Endothelial cell of umbilical vein (primary cell): ENCODE measurements at regions not wholly inside any gene's neighbourhood (a gene's known extent, or its start where the extent isn't known, plus 50 kb on each side); places are given as distances from the start of the nearest gene placed in this dataset.

Source experiments
- BruUV-seq: library from RNA; stranded (reverse); fragments of 400-500 nt; replicated peaks from 2 replicates; lab custom pipeline; 2021; lab: Mats Ljungman, UMichigan
- CTCF ChIA-PET: fragments of 300-600, 350-600 bp; sonication (Branson Sonifier 250); formaldehyde crosslinking; loops from one replicate; lab custom pipeline; 2021; ENCODE audit warnings: antibody characterized with exemption, inconsistent platforms; lab: Charles Lee
- POLR2A ChIA-PET: fragments of 300-600, 350-600 bp; sonication (Branson Sonifier 250); formaldehyde crosslinking; loops from one replicate; lab custom pipeline; 2021; ENCODE audit warnings: antibody characterized with exemption, inconsistent platforms; lab: Charles Lee
- DNase-seq: peaks from one replicate; pipeline ENCODE4 v3.0.0-alpha.2; 2011; ENCODE audit warnings: low read depth, low spot score
- FAIRE-seq: peaks from 2 replicates; lab custom pipeline; 2011; peaks lifted over from hg19 to GRCh38; lab: Jason Lieb, UNC
- H2AFZ ChIP-seq: 2 replicates; pipeline ENCODE4 v1.6.0; 2012; ENCODE audit warnings: low read depth, low read length, control low read depth, inconsistent platforms
- H3K27ac ChIP-seq: 2 replicates; pipeline ENCODE4 v1.5.1; 2011; ENCODE audit warnings: low read depth, mild to moderate bottlenecking, control low read depth, low read length, moderate library complexity; ENCODE audit not compliant: insufficient read depth
- H3K27me3 ChIP-seq, 2 experiments: 2 replicates each; pipeline versions ENCODE4 v1.6.0 to v1.6.1; 2011; ENCODE audit warnings: low read length in 2 of 2, mixed read lengths in 1 of 2; ENCODE audit not compliant: control insufficient read depth in 2 of 2, insufficient read depth in 2 of 2
- H3K36me3 ChIP-seq, 2 experiments: 2 replicates in 1 of 2; 3 replicates in 1 of 2; pipeline ENCODE4 v1.5.1; 2011; ENCODE audit warnings: low read length in 2 of 2, mild to moderate bottlenecking in 1 of 2, moderate library complexity in 1 of 2; ENCODE audit not compliant: control insufficient read depth in 2 of 2, insufficient read depth in 2 of 2; ENCODE audit errors: extremely low read depth in 1 of 2
- H3K4me1 ChIP-seq: 3 replicates; pipeline ENCODE4 v1.5.1; 2011; ENCODE audit warnings: mild to moderate bottlenecking, low read length; ENCODE audit not compliant: control insufficient read depth, insufficient read depth; ENCODE audit errors: extremely low read depth
- H3K4me2 ChIP-seq: 2 replicates; pipeline ENCODE4 v1.6.1; 2011; ENCODE audit warnings: low read length, control low read depth, mixed read lengths; ENCODE audit not compliant: insufficient read depth
- H3K4me3 ChIP-seq, 3 experiments: fragments of 200-600 bp in 1 of 3; sonication (generic), shearing (Covaris generic) in 1 of 3; replicated peaks in 1 of 3; 2 replicates each; pipeline ENCODE4 v1.5.1; 2011 to 2016; ENCODE audit warnings: control low read depth in 3 of 3, low read length in 3 of 3, mild to moderate bottlenecking in 2 of 3, inconsistent platforms in 1 of 3, low read depth in 1 of 3, moderate library complexity in 1 of 3; ENCODE audit not compliant: insufficient read depth in 1 of 3
- H3K79me2 ChIP-seq: 2 replicates; pipeline ENCODE4 v1.6.0; 2012; ENCODE audit warnings: low read length, inconsistent platforms; ENCODE audit not compliant: control insufficient read depth, insufficient read depth
- H3K9ac ChIP-seq: replicated peaks from 2 replicates; pipeline ENCODE3; 2011; ENCODE audit warnings: low read length, control low read depth; ENCODE audit not compliant: insufficient read depth; ENCODE audit errors: extremely low read depth
- H3K9me1 ChIP-seq: replicated peaks from 3 replicates; pipeline ENCODE4 v1.6.0; 2011; ENCODE audit warnings: mild to moderate bottlenecking, low read length; ENCODE audit not compliant: control insufficient read depth, insufficient read depth; ENCODE audit errors: extremely low read depth
- H3K9me3 ChIP-seq: replicated peaks from 2 replicates; pipeline ENCODE4 v1.5.1; 2012; ENCODE audit warnings: low read length, inconsistent platforms; ENCODE audit not compliant: control insufficient read depth, insufficient read depth
- H4K20me1 ChIP-seq: replicated peaks from 2 replicates; pipeline ENCODE3; 2011; ENCODE audit warnings: mild to moderate bottlenecking, low read length; ENCODE audit not compliant: control insufficient read depth, insufficient read depth; ENCODE audit errors: extremely low read depth
- EZH2 ChIP-seq: IDR thresholded peaks from 2 replicates; pipeline ENCODE4 v1.6.1; 2012; ENCODE audit warnings: borderline replicate concordance, low read depth, mild to moderate bottlenecking, moderate library complexity, low read length, inconsistent platforms; ENCODE audit not compliant: severe bottlenecking
- FOS ChIP-seq: IDR thresholded peaks from 2 replicates; pipeline ENCODE4 v1.6.1; 2011; ENCODE audit warnings: mild to moderate bottlenecking, low read length, moderate library complexity, borderline replicate concordance; ENCODE audit not compliant: insufficient read depth
- GATA2 ChIP-seq: IDR thresholded peaks from 2 replicates; pipeline ENCODE4 v1.7.0; 2011; ENCODE audit warnings: low read depth, mild to moderate bottlenecking, moderate library complexity, mixed read lengths, low read length; ENCODE audit not compliant: insufficient read length, insufficient read depth
- POLR2A ChIP-seq: IDR thresholded peaks from 2 replicates; pipeline ENCODE4 v1.6.1; 2012; ENCODE audit warnings: low read depth, mild to moderate bottlenecking, control low read depth, low read length
- POLR2AphosphoS5 ChIP-seq: IDR thresholded peaks from 2 replicates; pipeline ENCODE4 v1.6.1; 2012; ENCODE audit warnings: low read depth, mild to moderate bottlenecking, control low read depth, low read length, moderate library complexity; ENCODE audit not compliant: insufficient read depth
- dilution Hi-C: fragments of 300-500 bp; cut with MboI; formaldehyde crosslinking; loops from one replicate; pipeline ENCODE4 v1.15.0; 2019; ENCODE audit warnings: low sequenced_read_pairs; ENCODE audit not compliant: extremely low pct_ligation_motif_present
- intact Hi-C: fragments of 100-400 bp; cut with micrococcal nuclease; formaldehyde crosslinking; loops from one replicate; pipeline ENCODE4 v1.10.0; 2022
- TF ChIP-seq, protein P1 (sequence below), 2 donors: IDR thresholded peaks; 1 replicate in 1 of 2; 2 replicates in 1 of 2; pipeline ENCODE4 v1.5.1; 2011; ENCODE audit warnings: low read length in 2 of 2, mild to moderate bottlenecking in 2 of 2, moderate library complexity in 2 of 2, control low read depth in 1 of 2, inconsistent platforms in 1 of 2, low read depth in 1 of 2; ENCODE audit not compliant: insufficient read depth in 1 of 2; ENCODE audit errors: extremely low read depth in 1 of 2
- TF ChIP-seq, protein P2 (sequence below): IDR thresholded peaks from 2 replicates; pipeline ENCODE4 v1.6.1; 2011; ENCODE audit not compliant: insufficient read depth, insufficient read length

- H3K4me1 ChIP-seq = peaks cover 34% of the 10 kb centered on the region
- TF ChIP-seq, protein P1, sequence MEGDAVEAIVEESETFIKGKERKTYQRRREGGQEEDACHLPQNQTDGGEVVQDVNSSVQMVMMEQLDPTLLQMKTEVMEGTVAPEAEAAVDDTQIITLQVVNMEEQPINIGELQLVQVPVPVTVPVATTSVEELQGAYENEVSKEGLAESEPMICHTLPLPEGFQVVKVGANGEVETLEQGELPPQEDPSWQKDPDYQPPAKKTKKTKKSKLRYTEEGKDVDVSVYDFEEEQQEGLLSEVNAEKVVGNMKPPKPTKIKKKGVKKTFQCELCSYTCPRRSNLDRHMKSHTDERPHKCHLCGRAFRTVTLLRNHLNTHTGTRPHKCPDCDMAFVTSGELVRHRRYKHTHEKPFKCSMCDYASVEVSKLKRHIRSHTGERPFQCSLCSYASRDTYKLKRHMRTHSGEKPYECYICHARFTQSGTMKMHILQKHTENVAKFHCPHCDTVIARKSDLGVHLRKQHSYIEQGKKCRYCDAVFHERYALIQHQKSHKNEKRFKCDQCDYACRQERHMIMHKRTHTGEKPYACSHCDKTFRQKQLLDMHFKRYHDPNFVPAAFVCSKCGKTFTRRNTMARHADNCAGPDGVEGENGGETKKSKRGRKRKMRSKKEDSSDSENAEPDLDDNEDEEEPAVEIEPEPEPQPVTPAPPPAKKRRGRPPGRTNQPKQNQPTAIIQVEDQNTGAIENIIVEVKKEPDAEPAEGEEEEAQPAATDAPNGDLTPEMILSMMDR (IDR thresholded peaks at IDR 0.05; ENCODE audit: extremely low read depth in 1 of 2, insufficient read depth in 1 of 2, low read depth in 1 of 2, low read length in 2 of 2) = no peak
- TF ChIP-seq FOS = peak; percentile 57
- TF ChIP-seq, protein P2, sequence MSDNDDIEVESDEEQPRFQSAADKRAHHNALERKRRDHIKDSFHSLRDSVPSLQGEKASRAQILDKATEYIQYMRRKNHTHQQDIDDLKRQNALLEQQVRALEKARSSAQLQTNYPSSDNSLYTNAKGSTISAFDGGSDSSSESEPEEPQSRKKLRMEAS = no peak
- no peaks in the 10 kb centered on the region for H4K20me1 ChIP-seq
- DNase-seq (no peak), FAIRE-seq (peak; percentile 55)
- CTCF ChIA-PET = interaction anchor here (1.4 kb wide), 1 partner anchor 8 kb away, joined by 4 read pairs; no protein-coding TSS in a partner anchor
- no peak overlapping the region for H3K9ac ChIP-seq
- no peaks in the 10 kb centered on the region for H3K36me3 ChIP-seq
- H3K79me2 ChIP-seq = no peaks in the 10 kb centered on the region
- H3K9me3 ChIP-seq = no peaks in the 10 kb centered on the region
- POLR2A ChIA-PET = no interaction called here
- dilution Hi-C loops = no loop called here
- H3K9me1 ChIP-seq = no peaks in the 10 kb centered on the region
- peak overlapping the region; percentile 31 for H2AFZ ChIP-seq
- no peaks in the 10 kb centered on the region for H3K27me3 ChIP-seq
- H3K4me3 ChIP-seq = no peak overlapping the region
- intact Hi-C loops = loop anchor here (5.0 kb wide), 1 partner anchor 872 kb away; no protein-coding TSS in a partner anchor
- no peak overlapping the region for H3K4me2 ChIP-seq
- H3K27ac ChIP-seq = no peak overlapping the region
- no TSS peak for BruUV-seq
Measured at GRCh38 chr4:148854203-148854602, 412.0 kb upstream of the NR3C2 start.

- dilution Hi-C loops (no loop called here), intact Hi-C loops (loop anchor here (2.0 to 5.0 kb wide), 3 partner anchors 15 to 870 kb away; partner anchors contain the start of gene NR3C2)
- DNase-seq (peak; percentile 47), FAIRE-seq (peak; percentile 48)
- CTCF ChIA-PET = no interaction called here
- H3K36me3 ChIP-seq = no peaks in the 10 kb centered on the region
- H3K79me2 ChIP-seq = no peaks in the 10 kb centered on the region
- H3K9me1 ChIP-seq = no peaks in the 10 kb centered on the region
- no TSS peak for BruUV-seq
- H3K4me3 ChIP-seq = no peak overlapping the region
- TF ChIP-seq GATA2 (peak; percentile 80), POLR2A (no peak), EZH2 (no peak), POLR2AphosphoS5 (no peak), FOS (peak; percentile 54)
- TF ChIP-seq, protein P1 (IDR thresholded peaks at IDR 0.05; ENCODE audit: extremely low read depth in 1 of 2, insufficient read depth in 1 of 2, low read depth in 1 of 2, low read length in 2 of 2) = peak in 1 of 2 donors; percentile 14
- H3K4me2 ChIP-seq = peak overlapping the region; percentile 64
- POLR2A ChIA-PET = no interaction called here
- H4K20me1 ChIP-seq = no peaks in the 10 kb centered on the region
- no peaks in the 10 kb centered on the region for H3K9me3 ChIP-seq
- H3K27ac ChIP-seq = peak overlapping the region; percentile 5
- H3K27me3 ChIP-seq = no peaks in the 10 kb centered on the region
- H3K9ac ChIP-seq = no peak overlapping the region
- H3K4me1 ChIP-seq = peaks cover 22% of the 10 kb centered on the region
- peak overlapping the region; percentile 95 for H2AFZ ChIP-seq
Measured at GRCh38 chr4:148852092-148852699, 410.0 kb upstream of the NR3C2 start.
